ENCODE measurements at regions not wholly inside any gene's neighbourhood (a gene's known extent, or its start where the extent isn't known, plus 50 kb on each side); places are given as distances from the start of the nearest gene placed in this dataset.

- TF ChIP-seq, protein P1, sequence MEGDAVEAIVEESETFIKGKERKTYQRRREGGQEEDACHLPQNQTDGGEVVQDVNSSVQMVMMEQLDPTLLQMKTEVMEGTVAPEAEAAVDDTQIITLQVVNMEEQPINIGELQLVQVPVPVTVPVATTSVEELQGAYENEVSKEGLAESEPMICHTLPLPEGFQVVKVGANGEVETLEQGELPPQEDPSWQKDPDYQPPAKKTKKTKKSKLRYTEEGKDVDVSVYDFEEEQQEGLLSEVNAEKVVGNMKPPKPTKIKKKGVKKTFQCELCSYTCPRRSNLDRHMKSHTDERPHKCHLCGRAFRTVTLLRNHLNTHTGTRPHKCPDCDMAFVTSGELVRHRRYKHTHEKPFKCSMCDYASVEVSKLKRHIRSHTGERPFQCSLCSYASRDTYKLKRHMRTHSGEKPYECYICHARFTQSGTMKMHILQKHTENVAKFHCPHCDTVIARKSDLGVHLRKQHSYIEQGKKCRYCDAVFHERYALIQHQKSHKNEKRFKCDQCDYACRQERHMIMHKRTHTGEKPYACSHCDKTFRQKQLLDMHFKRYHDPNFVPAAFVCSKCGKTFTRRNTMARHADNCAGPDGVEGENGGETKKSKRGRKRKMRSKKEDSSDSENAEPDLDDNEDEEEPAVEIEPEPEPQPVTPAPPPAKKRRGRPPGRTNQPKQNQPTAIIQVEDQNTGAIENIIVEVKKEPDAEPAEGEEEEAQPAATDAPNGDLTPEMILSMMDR (IDR thresholded peaks at IDR 0.05; ENCODE audit: low read depth, low read length, poor library complexity, severe bottlenecking), result no peak
- no peak for TF ChIP-seq EZH2phosphoT487 (IDR thresholded peaks at IDR 0.05; ENCODE audit: borderline replicate concordance, low read length)
Observed at GRCh38 chr6:26300828-26301227, 64.2 kb upstream of the BTN3A2 start.
